H1 (cell line): ENCODE measurements at regions not wholly inside any gene's neighbourhood (a gene's known extent, or its start where the extent isn't known, plus 50 kb on each side); places are given as distances from the start of the nearest gene placed in this dataset.

ENCODE experiments used
- CTCF ChIA-PET: fragments of 300-600 bp; sonication (Branson Sonifier 250); formaldehyde crosslinking; loops from one replicate; lab custom pipeline; 2021; ENCODE audit not compliant: partially characterized antibody; lab: Charles Lee
- POLR2A ChIA-PET: fragments of 300-600 bp; sonication (Branson Sonifier 250); formaldehyde crosslinking; loops from one replicate; lab custom pipeline; 2021; ENCODE audit warnings: inconsistent platforms; ENCODE audit not compliant: partially characterized antibody; lab: Charles Lee
- DNase-seq, 2 experiments: peaks; one replicate each; pipeline versions ENCODE4 v3.0.0 to v3.0.0-alpha.2; 2010 to 2022; ENCODE audit warnings: low spot score in 2 of 2, low read depth in 1 of 2, mixed read lengths in 1 of 2
- FAIRE-seq: peaks from 2 replicates; lab custom pipeline; 2011; peaks lifted over from hg19 to GRCh38; lab: Jason Lieb, UNC
- H2AFZ ChIP-seq: 2 replicates; pipeline ENCODE4 v1.8.1; 2012; ENCODE audit warnings: low read length, inconsistent platforms
- H2AK5ac ChIP-seq: 2 replicates; pipeline ENCODE4 v1.6.1; 2013; ENCODE audit warnings: low read depth, low read length
- H2BK120ac ChIP-seq: replicated peaks from 2 replicates; pipeline ENCODE3; 2013; ENCODE audit warnings: low read depth, low read length, inconsistent platforms
- H2BK12ac ChIP-seq: 2 replicates; pipeline ENCODE4 v1.6.1; 2013; ENCODE audit warnings: low read depth, low read length
- H2BK15ac ChIP-seq: 2 replicates; pipeline ENCODE4 v1.6.1; 2013; ENCODE audit warnings: low read length
- H2BK20ac ChIP-seq: 2 replicates; pipeline ENCODE4 v1.6.1; 2013; ENCODE audit warnings: low read length
- H2BK5ac ChIP-seq: 2 replicates; pipeline ENCODE4 v1.6.1; 2013; ENCODE audit warnings: low read depth, low read length
- H3K14ac ChIP-seq: 2 replicates; pipeline ENCODE4 v1.6.1; 2013; ENCODE audit warnings: inconsistent platforms; ENCODE audit not compliant: insufficient read length
- H3K18ac ChIP-seq: 2 replicates; pipeline ENCODE4 v1.6.1; 2013; ENCODE audit warnings: low read length; ENCODE audit errors: extremely low read depth
- H3K23ac ChIP-seq: 2 replicates; pipeline ENCODE4 v1.6.1; 2013; ENCODE audit warnings: inconsistent platforms; ENCODE audit not compliant: insufficient read length
- H3K23me2 ChIP-seq: 2 replicates; pipeline ENCODE4 v1.6.1; 2013; ENCODE audit warnings: low read depth, low read length
- H3K27ac ChIP-seq: 2 replicates; pipeline ENCODE4 v1.6.1; 2011; ENCODE audit warnings: low read depth, low read length, inconsistent platforms
- H3K27me3 ChIP-seq, 4 experiments: replicated peaks in 1 of 4; 1 replicate in 1 of 4; 2 replicates in 3 of 4; pipeline versions ENCODE4 v1.6.1 to v1.8.1; 2011 to 2013; ENCODE audit warnings: low read length in 3 of 4, mild to moderate bottlenecking in 3 of 4, inconsistent platforms in 2 of 4, mixed read lengths in 2 of 4, moderate library complexity in 1 of 4; ENCODE audit not compliant: control insufficient read depth in 3 of 4, insufficient read depth in 3 of 4; ENCODE audit errors: extremely low read depth in 1 of 4
- H3K36me3 ChIP-seq, 4 experiments: 2 replicates each; pipeline versions ENCODE4 v1.6.1 to v1.8.1; 2011 to 2013; ENCODE audit warnings: mild to moderate bottlenecking in 4 of 4, low read length in 3 of 4, moderate library complexity in 2 of 4, control low read depth in 1 of 4, inconsistent platforms in 1 of 4; ENCODE audit not compliant: insufficient read depth in 4 of 4, control insufficient read depth in 2 of 4
- H3K4ac ChIP-seq: replicated peaks from 2 replicates; pipeline ENCODE3; 2013; ENCODE audit warnings: low read length, low read depth, mixed read lengths, inconsistent platforms; ENCODE audit not compliant: insufficient read length
- H3K4me1 ChIP-seq, 4 experiments: replicated peaks in 1 of 4; 1 replicate in 1 of 4; 2 replicates in 3 of 4; pipeline versions ENCODE4 v1.6.1 to v1.8.1; 2011 to 2013; ENCODE audit warnings: low read length in 3 of 4, inconsistent platforms in 2 of 4, mixed read lengths in 1 of 4; ENCODE audit not compliant: insufficient read depth in 4 of 4, control insufficient read depth in 3 of 4
- H3K4me2 ChIP-seq, 2 experiments: 2 replicates each; pipeline versions ENCODE4 v1.6.1 to v1.8.1; 2011 to 2013; ENCODE audit warnings: low read depth in 2 of 2, low read length in 2 of 2, control low read depth in 1 of 2, inconsistent platforms in 1 of 2, mild to moderate bottlenecking in 1 of 2; ENCODE audit not compliant: insufficient read depth in 1 of 2
- H3K4me3 ChIP-seq, 4 experiments: fragments of 200-600, 300-600 bp in 1 of 4; sonication (generic), shearing (Covaris generic), sonication (Bioruptor Twin) in 1 of 4; 2 replicates each; pipeline versions ENCODE4 v1.5.1 to v1.8.1; 2011 to 2016; ENCODE audit warnings: low read length in 4 of 4, low read depth in 3 of 4, control low read depth in 2 of 4, inconsistent platforms in 2 of 4, mild to moderate bottlenecking in 2 of 4, mixed read lengths in 1 of 4, moderate library complexity in 1 of 4; ENCODE audit not compliant: insufficient read depth in 2 of 4; ENCODE audit errors: extremely low read depth in 1 of 4
- H3K56ac ChIP-seq: replicated peaks from 2 replicates; pipeline ENCODE3; 2013; ENCODE audit warnings: low read depth, mild to moderate bottlenecking, mixed read lengths, low read length, inconsistent platforms; ENCODE audit not compliant: insufficient read length
- H3K79me1 ChIP-seq: 2 replicates; pipeline ENCODE4 v1.6.1; 2013; ENCODE audit warnings: low read depth, low read length, control low read depth
- H3K79me2 ChIP-seq, 2 experiments: 2 replicates each; pipeline versions ENCODE4 v1.6.1 to v1.8.1; 2012 to 2013; ENCODE audit warnings: low read length in 2 of 2, mild to moderate bottlenecking in 2 of 2, inconsistent platforms in 1 of 2; ENCODE audit not compliant: insufficient read depth in 2 of 2, control insufficient read depth in 1 of 2
- H3K9ac ChIP-seq, 4 experiments: replicated peaks in 1 of 4; 1 replicate in 1 of 4; 2 replicates in 3 of 4; pipeline versions ENCODE4 v1.6.1 to v1.8.1; 2011 to 2013; ENCODE audit warnings: low read depth in 3 of 4, low read length in 3 of 4, control low read depth in 2 of 4, mild to moderate bottlenecking in 2 of 4, moderate library complexity in 2 of 4, inconsistent platforms in 1 of 4; ENCODE audit errors: extremely low read depth in 1 of 4
- H3K9me3 ChIP-seq, 2 experiments: 2 replicates each; pipeline versions ENCODE4 v1.6.1 to v1.8.1; 2012 to 2013; ENCODE audit warnings: mild to moderate bottlenecking in 2 of 2, moderate library complexity in 2 of 2, control low read depth in 1 of 2, inconsistent platforms in 1 of 2, low read depth in 1 of 2, low read length in 1 of 2, mixed read lengths in 1 of 2; ENCODE audit not compliant: insufficient read depth in 2 of 2
- H4K20me1 ChIP-seq, 2 experiments: replicated peaks in 1 of 2; 2 replicates each; pipeline versions ENCODE3 to v1.8.1; 2011 to 2013; ENCODE audit warnings: inconsistent platforms in 2 of 2, low read length in 2 of 2, mild to moderate bottlenecking in 1 of 2; ENCODE audit not compliant: insufficient read depth in 2 of 2, control insufficient read depth in 1 of 2
- H4K5ac ChIP-seq: 2 replicates; pipeline ENCODE4 v1.6.1; 2013; ENCODE audit warnings: low read length, low read depth, mixed read lengths, inconsistent platforms; ENCODE audit not compliant: insufficient read length
- H4K8ac ChIP-seq: 2 replicates; pipeline ENCODE4 v1.8.0; 2013; ENCODE audit warnings: mild to moderate bottlenecking, moderate library complexity, low read length, inconsistent platforms; ENCODE audit not compliant: insufficient read depth; ENCODE audit errors: extremely low read depth
- H4K91ac ChIP-seq: replicated peaks from 2 replicates; pipeline ENCODE3; 2013; ENCODE audit warnings: low read length, mixed read lengths, inconsistent platforms; ENCODE audit not compliant: insufficient read length
- ATF2 ChIP-seq: IDR thresholded peaks from 2 replicates; pipeline ENCODE4 v1.6.1; 2012; ENCODE audit warnings: low read length, inconsistent platforms
- CEBPB ChIP-seq: IDR thresholded peaks from 2 replicates; pipeline ENCODE4 v1.6.1; 2012; ENCODE audit warnings: low read depth, low read length
- CREB1 ChIP-seq: IDR thresholded peaks from 2 replicates; pipeline ENCODE4 v1.6.1; 2012; ENCODE audit warnings: inconsistent platforms
- GTF2F1 ChIP-seq: IDR thresholded peaks from 2 replicates; pipeline ENCODE4 v1.6.1; 2012; ENCODE audit warnings: low read depth, low read length, improper control_type of control experiment, borderline replicate concordance
- RAD21 ChIP-seq, 2 experiments: IDR thresholded peaks in 1 of 2; conservative IDR thresholded peaks in 1 of 2; 2 replicates each; pipeline ENCODE4 v1.6.1; 2011; ENCODE audit warnings: low read depth in 2 of 2, low read length in 2 of 2, improper control_type of control experiment in 1 of 2, inconsistent platforms in 1 of 2, mild to moderate bottlenecking in 1 of 2, moderate library complexity in 1 of 2
- RNF2 ChIP-seq: fragments of 200-900, 300-1000 bp; sonication (generic); IDR thresholded peaks from 2 replicates; pipeline ENCODE4 v1.7.1; 2016; ENCODE audit warnings: borderline replicate concordance, low read depth, mild to moderate bottlenecking, antibody characterized with exemption, low read length; ENCODE audit not compliant: poor library complexity, severe bottlenecking; ENCODE audit errors: missing control alignments
- SIX5 ChIP-seq: IDR thresholded peaks from 2 replicates; pipeline ENCODE4 v1.6.1; 2011; ENCODE audit warnings: mild to moderate bottlenecking, low read depth, low read length
- SP2 ChIP-seq: IDR thresholded peaks from 2 replicates; pipeline ENCODE4 v1.6.1; 2012; ENCODE audit warnings: mild to moderate bottlenecking, low read length, inconsistent platforms
- SUZ12 ChIP-seq: fragments of 200-600 bp; sonication (generic); IDR thresholded peaks from 2 replicates; pipeline ENCODE4 v1.6.1; 2012; ENCODE audit warnings: mild to moderate bottlenecking, inconsistent platforms, low read length, moderate library complexity, mixed read lengths
- USF2 ChIP-seq: IDR thresholded peaks from 2 replicates; pipeline ENCODE4 v1.6.1; 2011; ENCODE audit warnings: low read length, improper control_type of control experiment
- WGBS, 2 experiments: shearing (Covaris generic) in 1 of 2; methylation state at CpG; one replicate each; pipeline versions ENCODE4 v1.1.6 to v1.1.7; 2013 to 2015; ENCODE audit warnings: low lambda C conversion rate in 2 of 2, mixed read lengths in 2 of 2, inconsistent platforms in 1 of 2, low coverage in 1 of 2, missing lambda C conversion rate in 1 of 2; ENCODE audit not compliant: insufficient replicate concordance in 2 of 2, insufficient coverage in 1 of 2, insufficient read length in 1 of 2; ENCODE audit errors: extremely low coverage in 1 of 2, missing lambda C conversion rate in 1 of 2; 5-methylcytosine and 5-hydroxymethylcytosine counted together

- Histone ChIP-seq H3K4ac (no peak overlapping the region), H3K4me3 (no peak overlapping the region), H2BK12ac (no peak overlapping the region), H3K56ac (no peak overlapping the region), H4K8ac (no peak overlapping the region), H3K23ac (no peak overlapping the region), H3K9ac (no peak overlapping the region), H3K4me2 (no peak overlapping the region), H3K4me1 (no peaks in the 10 kb centered on the region), H3K79me2 (no peaks in the 10 kb centered on the region), H3K18ac (no peak overlapping the region), H3K9me3 (no peaks in the 10 kb centered on the region), H2AFZ (no peak overlapping the region), H2BK5ac (no peak overlapping the region), H3K79me1 (no peaks in the 10 kb centered on the region), H2BK20ac (no peak overlapping the region), H4K5ac (no peak overlapping the region), H3K27me3 (no peaks in the 10 kb centered on the region), H4K20me1 (no peaks in the 10 kb centered on the region), H2AK5ac (no peak overlapping the region), H3K36me3 (no peaks in the 10 kb centered on the region), H4K91ac (no peak overlapping the region), H3K23me2 (no peaks in the 10 kb centered on the region), H3K14ac (no peak overlapping the region), H2BK120ac (no peak overlapping the region), H3K27ac (no peak overlapping the region), H2BK15ac (no peak overlapping the region)
- 87% methylated on average over 3 of the region's 3 CpGs; no CpG with 5 or more reads in 1 of the 2 experiments for WGBS, 2 experiments
- DNase-seq (no peak), FAIRE-seq (no peak)
- ChIA-PET POLR2A (no interaction called here), CTCF (interaction anchor here (0.6 to 1.3 kb wide), 4 partner anchors 23 to 219 kb away, joined by 3 to 4 read pairs (median 3); no protein-coding TSS in a partner anchor)
- TF ChIP-seq ATF2 = no peak
- TF ChIP-seq CREB1 = no peak
- no peak for TF ChIP-seq SP2
- TF ChIP-seq SIX5 = no peak
- no peak for TF ChIP-seq RAD21 (IDR thresholded peaks at IDR 0.05 in 1 of 2, conservative IDR thresholded peaks at IDR 0.05 in 1 of 2; ENCODE audit: low read depth in 2 of 2, low read length in 2 of 2)
- no peak for TF ChIP-seq GTF2F1
- no peak for TF ChIP-seq SUZ12
- TF ChIP-seq CEBPB = no peak
- TF ChIP-seq RNF2 = no peak
- no peak for TF ChIP-seq USF2
These were observed 719.3 kb downstream of the NR2F1-AS1 start for GRCh38 chr5:92861531-92862285.
